HepG2 (cell line): ENCODE measurements at regions not wholly inside any gene's neighbourhood (a gene's known extent, or its start where the extent isn't known, plus 50 kb on each side); places are given as distances from the start of the nearest gene placed in this dataset.

Experiments used
- JUND ChIP-seq: sonication (generic); formaldehyde crosslinking; IDR thresholded peaks from 2 replicates; pipeline ENCODE4 v1.8.0; 2022; ENCODE audit warnings: mild to moderate bottlenecking, missing genetic modification reagents
- RORA ChIP-seq: sonication (generic); formaldehyde crosslinking; IDR thresholded peaks from 2 replicates; pipeline ENCODE4 v1.5.0; 2020; ENCODE audit warnings: mild to moderate bottlenecking, missing genetic modification reagents, moderate library complexity
- STAT6 ChIP-seq: sonication (generic); formaldehyde crosslinking; IDR thresholded peaks from 2 replicates; pipeline ENCODE4 v1.4.0; 2020; ENCODE audit warnings: missing genetic modification reagents, mild to moderate bottlenecking, borderline replicate concordance
- TFAP4 ChIP-seq: sonication (generic); IDR thresholded peaks from 2 replicates; pipeline ENCODE4 v1.6.1; 2016; ENCODE audit warnings: low read depth, borderline replicate concordance

GRCh38 chr5:74183041-74183440 is 457.5 kb downstream of the ENC1 start:
- TF ChIP-seq STAT6: no peak
- TF ChIP-seq JUND (CRISPR knock-in tag): no peak
- no peak for TF ChIP-seq TFAP4
- no peak for TF ChIP-seq RORA (CRISPR knock-in tag)
